HepG2 (cell line): ENCODE measurements at regions not wholly inside any gene's neighbourhood (a gene's known extent, or its start where the extent isn't known, plus 50 kb on each side); places are given as distances from the start of the nearest gene placed in this dataset.

Source experiments
- ATAC-seq: fragments of 200-7000 bp; cut with Tn5 transposase; 3 replicates; pipeline ENCODE4 v1.9.1; 2020; ENCODE audit warnings: mild to moderate bottlenecking, moderate library complexity
- BruUV-seq: library from RNA; stranded (reverse); fragments of 400-500 nt; replicated peaks from 2 replicates; lab custom pipeline; 2021; lab: Mats Ljungman, UMichigan
- CTCF ChIA-PET: fragments of 300-600 bp; formaldehyde crosslinking; extraction: SDS; loops from one replicate; lab custom pipeline; 2021; ENCODE audit warnings: low total read pairs, inconsistent platforms, low intra/inter-chr PET ratio; lab: Yijun Ruan, JAX
- POLR2A ChIA-PET: fragments of 350-600 bp; sonication (Branson Sonifier 250); formaldehyde crosslinking; loops from one replicate; lab custom pipeline; 2020; ENCODE audit warnings: antibody characterized with exemption, inconsistent platforms; lab: Yijun Ruan, JAX
- DNase-seq: peaks from one replicate; pipeline ENCODE4 v3.0.0-alpha.2; 2015; ENCODE audit warnings: low spot score
- FAIRE-seq: peaks from 3 replicates; lab custom pipeline; 2011; peaks lifted over from hg19 to GRCh38; lab: Jason Lieb, UNC
- H2AFZ ChIP-seq: one replicate; pipeline ENCODE4 v1.6.1; 2011; ENCODE audit warnings: low read length, inconsistent platforms
- H3K27ac ChIP-seq: fragments of 300-600 bp; 3 replicates; pipeline ENCODE4 v1.8.0; 2011; ENCODE audit warnings: mixed run types, mild to moderate bottlenecking, mixed read lengths, low read length, inconsistent platforms; ENCODE audit not compliant: insufficient read depth; ENCODE audit errors: extremely low read length
- H3K27me3 ChIP-seq, 2 experiments: fragments of 200-600 bp in 1 of 2; 2 replicates in 1 of 2; 3 replicates in 1 of 2; pipeline versions ENCODE4 v1.6.0 to v1.8.0; 2011; ENCODE audit warnings: low read length in 2 of 2, mild to moderate bottlenecking in 2 of 2, moderate library complexity in 2 of 2, inconsistent platforms in 1 of 2; ENCODE audit not compliant: insufficient read depth in 2 of 2, control insufficient read depth in 1 of 2
- H3K36me3 ChIP-seq, 2 experiments: fragments of 200-600 bp in 1 of 2; replicated peaks in 1 of 2; 2 replicates in 1 of 2; 3 replicates in 1 of 2; pipeline versions ENCODE4 v1.5.1 to v1.8.0; 2011; ENCODE audit warnings: low read length in 2 of 2, inconsistent platforms in 1 of 2; ENCODE audit not compliant: insufficient read depth in 2 of 2, control insufficient read depth in 1 of 2
- H3K4me1 ChIP-seq: 2 replicates; pipeline ENCODE4 v1.5.1; 2012; ENCODE audit warnings: low read length, inconsistent platforms; ENCODE audit not compliant: insufficient read depth
- H3K4me2 ChIP-seq: 2 replicates; pipeline ENCODE4 v1.6.0; 2011; ENCODE audit warnings: low read depth, low read length, inconsistent platforms
- H3K4me3 ChIP-seq, 3 experiments: fragments of 200-600 bp in 1 of 3; sonication (generic), shearing (Covaris generic) in 1 of 3; replicated peaks in 1 of 3; 2 replicates each; pipeline ENCODE4 v1.5.1; 2011 to 2016; ENCODE audit warnings: low read length in 3 of 3, inconsistent platforms in 2 of 3, low read depth in 2 of 3, mild to moderate bottlenecking in 2 of 3, control low read depth in 1 of 3, mixed read lengths in 1 of 3; ENCODE audit not compliant: insufficient read depth in 1 of 3
- H3K79me2 ChIP-seq: one replicate; pipeline ENCODE4 v1.6.1; 2011; ENCODE audit warnings: low read length, inconsistent platforms; ENCODE audit not compliant: insufficient read depth
- H3K9ac ChIP-seq: 2 replicates; pipeline ENCODE4 v1.6.0; 2011; ENCODE audit warnings: mild to moderate bottlenecking, low read depth, low read length, inconsistent platforms; ENCODE audit not compliant: insufficient read depth
- H3K9me3 ChIP-seq: 2 replicates; pipeline ENCODE4 v1.5.1; 2012; ENCODE audit warnings: mild to moderate bottlenecking, low read length
- H4K20me1 ChIP-seq: 2 replicates; pipeline ENCODE4 v1.6.0; 2011; ENCODE audit warnings: inconsistent platforms, mild to moderate bottlenecking, low read length, moderate library complexity; ENCODE audit not compliant: insufficient read depth
- KDM4B ChIP-seq: sonication (generic); formaldehyde crosslinking; IDR thresholded peaks from 2 replicates; pipeline ENCODE4 v1.4.0; 2020; ENCODE audit warnings: missing genetic modification reagents
- MIER2 ChIP-seq: IDR thresholded peaks from 2 replicates; pipeline ENCODE4 v1.6.1; 2016; ENCODE audit warnings: missing biosample characterization, missing genetic modification reagents
- STAT5B ChIP-seq: sonication (generic); formaldehyde crosslinking; IDR thresholded peaks from 2 replicates; pipeline ENCODE4 v1.4.0; 2020; ENCODE audit warnings: missing genetic modification reagents
- YEATS2 ChIP-seq: sonication (generic); formaldehyde crosslinking; IDR thresholded peaks from 2 replicates; pipeline ENCODE4 v1.4.0; 2020; ENCODE audit warnings: missing genetic modification reagents, borderline replicate concordance
- ZNF101 ChIP-seq: sonication (generic); formaldehyde crosslinking; IDR thresholded peaks from 2 replicates; pipeline ENCODE4 v1.4.0; 2020; ENCODE audit warnings: mild to moderate bottlenecking, low read depth, missing genetic modification reagents, borderline replicate concordance
- ZNF672 ChIP-seq: sonication (generic); formaldehyde crosslinking; IDR thresholded peaks from 2 replicates; pipeline ENCODE4 v1.8.1; 2022; ENCODE audit warnings: missing genetic modification reagents
- ZNF737 ChIP-seq: sonication (generic); formaldehyde crosslinking; IDR thresholded peaks from 2 replicates; pipeline ENCODE4 v1.5.0; 2020; ENCODE audit warnings: missing genetic modification reagents, mild to moderate bottlenecking, borderline replicate concordance
- ZXDC ChIP-seq: sonication (generic); formaldehyde crosslinking; IDR thresholded peaks from 2 replicates; pipeline ENCODE4 v1.5.0; 2020; ENCODE audit warnings: mild to moderate bottlenecking, missing genetic modification reagents
- WGBS: methylation state at CpG from one replicate; pipeline ENCODE4 v1.1.6; 2017; ENCODE audit warnings: low lambda C conversion rate; 5-methylcytosine and 5-hydroxymethylcytosine counted together
- in situ Hi-C: cut with HindIII; loops from 2 replicates; pipeline ENCODE4 v1.10.0; 2017; ENCODE audit warnings: low pct_unique_long_range_greater_than_20kb; ENCODE audit not compliant: extremely low pct_ligation_motif_present
- intact Hi-C: fragments of 100-400 bp; cut with micrococcal nuclease; formaldehyde crosslinking; loops from one replicate; pipeline ENCODE4 v1.10.0; 2022; ENCODE audit not compliant: unreplicated experiment

- in situ Hi-C loops (no loop called here), intact Hi-C loops (no loop called here)
- Histone ChIP-seq H3K27me3 (peaks cover 0 to 2% of the 10 kb centered on the region in 2 experiments; a peak in 2 of 5 replicates), H3K9me3 (no peaks in the 10 kb centered on the region), H3K36me3 (no peaks in the 10 kb centered on the region), H3K4me2 (no peak overlapping the region), H3K27ac (no peak overlapping the region), H3K9ac (no peak overlapping the region), H2AFZ (no peak overlapping the region), H3K4me3 (no peak overlapping the region), H3K79me2 (no peaks in the 10 kb centered on the region), H3K4me1 (no peaks in the 10 kb centered on the region), H4K20me1 (no peaks in the 10 kb centered on the region)
- no peak for ATAC-seq
- DNase-seq, result no peak
- ChIA-PET POLR2A (no interaction called here), CTCF (no interaction called here)
- no peak for FAIRE-seq
- 20% methylated on average over 4 of the region's 4 CpGs for WGBS
- BruUV-seq, result no TSS peak
- TF ChIP-seq ZNF737 (CRISPR knock-in tag), result no peak
- TF ChIP-seq KDM4B (CRISPR knock-in tag), result no peak
- TF ChIP-seq YEATS2 (CRISPR knock-in tag), result no peak
- no peak for TF ChIP-seq ZNF101 (CRISPR knock-in tag)
- no peak for TF ChIP-seq ZXDC (CRISPR knock-in tag)
- no peak for TF ChIP-seq STAT5B (CRISPR knock-in tag)
- TF ChIP-seq MIER2 (CRISPR knock-in tag), result no peak
- TF ChIP-seq ZNF672 (CRISPR knock-in tag), result no peak
Measured at GRCh38 chr13:40109351-40109844, 453.9 kb downstream of the COG6 start.
